ENCODE measurements at regions not wholly inside any gene's neighbourhood (a gene's known extent, or its start where the extent isn't known, plus 50 kb on each side); places are given as distances from the start of the nearest gene placed in this dataset.

DNA sequence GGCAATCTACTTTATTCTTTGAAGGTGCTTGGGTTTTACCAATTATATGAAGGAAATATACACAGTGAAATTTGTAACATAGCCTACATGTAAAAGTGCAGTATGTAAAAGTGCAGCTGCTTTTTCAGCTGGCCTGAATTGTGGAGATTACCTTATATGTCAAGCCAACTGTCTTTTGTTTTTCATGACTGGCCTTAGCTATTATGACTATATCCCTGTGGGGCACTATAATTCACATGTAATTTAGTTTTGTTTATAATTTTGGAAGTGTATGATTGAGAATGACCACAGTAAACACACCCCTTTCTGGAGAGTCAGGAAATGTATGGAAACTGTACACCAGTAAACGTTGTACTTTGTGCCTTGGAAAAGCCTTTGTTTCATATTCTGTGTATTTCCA lies 435.0 kb upstream of the STXBP6 start:
- TF ChIP-seq, protein P1, sequence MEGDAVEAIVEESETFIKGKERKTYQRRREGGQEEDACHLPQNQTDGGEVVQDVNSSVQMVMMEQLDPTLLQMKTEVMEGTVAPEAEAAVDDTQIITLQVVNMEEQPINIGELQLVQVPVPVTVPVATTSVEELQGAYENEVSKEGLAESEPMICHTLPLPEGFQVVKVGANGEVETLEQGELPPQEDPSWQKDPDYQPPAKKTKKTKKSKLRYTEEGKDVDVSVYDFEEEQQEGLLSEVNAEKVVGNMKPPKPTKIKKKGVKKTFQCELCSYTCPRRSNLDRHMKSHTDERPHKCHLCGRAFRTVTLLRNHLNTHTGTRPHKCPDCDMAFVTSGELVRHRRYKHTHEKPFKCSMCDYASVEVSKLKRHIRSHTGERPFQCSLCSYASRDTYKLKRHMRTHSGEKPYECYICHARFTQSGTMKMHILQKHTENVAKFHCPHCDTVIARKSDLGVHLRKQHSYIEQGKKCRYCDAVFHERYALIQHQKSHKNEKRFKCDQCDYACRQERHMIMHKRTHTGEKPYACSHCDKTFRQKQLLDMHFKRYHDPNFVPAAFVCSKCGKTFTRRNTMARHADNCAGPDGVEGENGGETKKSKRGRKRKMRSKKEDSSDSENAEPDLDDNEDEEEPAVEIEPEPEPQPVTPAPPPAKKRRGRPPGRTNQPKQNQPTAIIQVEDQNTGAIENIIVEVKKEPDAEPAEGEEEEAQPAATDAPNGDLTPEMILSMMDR (conservative IDR thresholded peaks at IDR 0.05 in 1 of 2, IDR thresholded peaks at IDR 0.05 in 1 of 2; ENCODE audit: low read depth in 1 of 2, low read length in 2 of 2), result no peak
- no peak for TF ChIP-seq EZH2 (IDR thresholded peaks at IDR 0.05; ENCODE audit: low read length, missing control alignments)

Data from fibroblast of lung (primary cell).